VCaP (cell line): ENCODE measurements at regions not wholly inside any gene's neighbourhood (a gene's known extent, or its start where the extent isn't known, plus 50 kb on each side); places are given as distances from the start of the nearest gene placed in this dataset.
A peak's percentile ranks its signal among the peaks of the same experiment; 100 is the strongest.

Source experiments
- H3K27ac ChIP-seq: fragments of 450-650 bp; 2 replicates; pipeline ENCODE4 v1.5.1; 2017
- CTCF ChIP-seq: fragments of 450-650 bp; conservative IDR thresholded peaks from 2 replicates; pipeline ENCODE4 v1.5.1; 2017; ENCODE audit warnings: mild to moderate bottlenecking, moderate library complexity

GRCh38 chr10:30560326-30560725, 69.2 kb downstream of the LYZL2 start:
- H3K27ac ChIP-seq = no peak overlapping the region
- TF ChIP-seq CTCF = no peak

GRCh38 chr10:30559180-30559579, 70.4 kb downstream of the LYZL2 start:
- no peak overlapping the region for H3K27ac ChIP-seq
- TF ChIP-seq CTCF = no peak

GRCh38 chr10:30558411-30558810, 71.1 kb downstream of the LYZL2 start:
- no peak for TF ChIP-seq CTCF
- no peak overlapping the region for H3K27ac ChIP-seq

GRCh38 chr10:30557884-30558283, 71.7 kb downstream of the LYZL2 start:
- TF ChIP-seq CTCF = no peak
- no peak overlapping the region for H3K27ac ChIP-seq

- no peak for TF ChIP-seq CTCF
- no peak overlapping the region for H3K27ac ChIP-seq
Measured at GRCh38 chr10:30556189-30556588, 73.4 kb downstream of the LYZL2 start.

- H3K27ac ChIP-seq = no peak overlapping the region
- TF ChIP-seq CTCF = no peak
Measured at GRCh38 chr10:30555465-30555864, 74.1 kb downstream of the LYZL2 start.

- H3K27ac ChIP-seq = peak overlapping the region; percentile 80
- TF ChIP-seq CTCF = no peak
Measured at GRCh38 chr10:30554440-30554825, 75.1 kb downstream of the LYZL2 start.
